ENCODE measurements at regions not wholly inside any gene's neighbourhood (a gene's known extent, or its start where the extent isn't known, plus 50 kb on each side); places are given as distances from the start of the nearest gene placed in this dataset.

- no peak overlapping the region for H3K14ac ChIP-seq (ENCODE audit: insufficient read depth, low read length)
- peaks cover 7% of the 10 kb centered on the region; the same call in 1 of the 2 replicates for H3K4me1 ChIP-seq (ENCODE audit: insufficient read depth, low read length)
- no peak overlapping the region for H2AFZ ChIP-seq (ENCODE audit: low read length)
- H2BK12ac ChIP-seq (ENCODE audit: insufficient read length, low read depth, low read length) = no peak overlapping the region
- H3K4me1 Mint-ChIP-seq = peaks cover 12 to 22% of the 10 kb centered on the region in 2 experiments
- H3K4me3 Mint-ChIP-seq = no peak overlapping the region
- H2BK15ac ChIP-seq (ENCODE audit: low read depth, low read length) = no peak overlapping the region
- H3K18ac ChIP-seq (ENCODE audit: insufficient read length, low read depth, low read length) = no peak overlapping the region
- no peak overlapping the region for H2BK5ac ChIP-seq (ENCODE audit: insufficient read length, low read length)
- H3K27ac Mint-ChIP-seq = no peak overlapping the region
- no peak for TF ChIP-seq CTCF (conservative IDR thresholded peaks at IDR 0.05)
- H4K20me1 ChIP-seq (ENCODE audit: control insufficient read depth, insufficient read depth, insufficient read length) = no peaks in the 10 kb centered on the region
- no peak overlapping the region for H3K4me2 ChIP-seq (ENCODE audit: insufficient read depth, insufficient read length, low read length)
- H3K23me2 ChIP-seq (ENCODE audit: insufficient read length, low read depth, low read length, poor library complexity, severe bottlenecking) = no peaks in the 10 kb centered on the region
- H3K79me1 ChIP-seq (ENCODE audit: insufficient read depth, low read depth, low read length, poor library complexity, severe bottlenecking) = no peaks in the 10 kb centered on the region
- no peaks in the 10 kb centered on the region for H3K27me3 ChIP-seq (ENCODE audit: insufficient read depth, low read length)
- no peak overlapping the region for H2AK5ac ChIP-seq (ENCODE audit: insufficient read length, low read length)
- H3K9ac ChIP-seq (ENCODE audit: extremely low read depth, insufficient read length, low read length) = no peak overlapping the region
- DNase-seq = no peak
- whole genome bisulfite sequencing (ENCODE audit: extremely low coverage, insufficient read length, low lambda C conversion rate) = no CpG with 5 or more reads among the region's 2 CpGs
- H4K8ac ChIP-seq (replicated peaks; ENCODE audit: insufficient read length, low read depth, low read length) = no peak overlapping the region
- H3K9me3 ChIP-seq (ENCODE audit: control insufficient read depth, low read depth, low read length) = no peaks in the 10 kb centered on the region
- H3K9me3 Mint-ChIP-seq = peaks cover 4% of the 10 kb centered on the region in 2 experiments; a peak in 3 of 5 replicates
- H3K23ac ChIP-seq (ENCODE audit: insufficient read length, low read depth, low read length) = no peak overlapping the region
- H3K36me3 Mint-ChIP-seq (ENCODE audit: insufficient read depth in 1 of 3, low read depth in 3 of 3) = peaks cover 1 to 5% (median 5%) of the 10 kb centered on the region in 3 experiments; a peak in 5 of 7 replicates
- H3K4ac ChIP-seq (ENCODE audit: low read depth, low read length) = no peak overlapping the region
- H4K91ac ChIP-seq (ENCODE audit: insufficient read length, low read depth, low read length) = no peak overlapping the region
- H3K27ac ChIP-seq (ENCODE audit: insufficient read length, low read depth, low read length) = no peak overlapping the region
- H3K27me3 Mint-ChIP-seq (ENCODE audit: low read depth) = no peaks in the 10 kb centered on the region
- H3T11ph ChIP-seq (ENCODE audit: low read length) = no peak overlapping the region
- H2BK20ac ChIP-seq (ENCODE audit: low read depth, low read length, poor library complexity, severe bottlenecking) = no peak overlapping the region
- no peak overlapping the region for H2BK120ac ChIP-seq (ENCODE audit: low read depth, low read length, poor library complexity, severe bottlenecking)
- no peaks in the 10 kb centered on the region for H3K79me2 ChIP-seq (ENCODE audit: insufficient read depth, low read length)
- no peak overlapping the region for H4K5ac ChIP-seq (ENCODE audit: insufficient read length, low read depth, low read length)
- H3K56ac ChIP-seq (ENCODE audit: insufficient read length, low read depth, low read length) = no peak overlapping the region
These were observed 166.8 kb downstream of the NR4A2 start for GRCh38 chr2:156165742-156166141.

Measured in H9 (cell line).